ENCODE measurements at regions not wholly inside any gene's neighbourhood (a gene's known extent, or its start where the extent isn't known, plus 50 kb on each side); places are given as distances from the start of the nearest gene placed in this dataset.

DNA sequence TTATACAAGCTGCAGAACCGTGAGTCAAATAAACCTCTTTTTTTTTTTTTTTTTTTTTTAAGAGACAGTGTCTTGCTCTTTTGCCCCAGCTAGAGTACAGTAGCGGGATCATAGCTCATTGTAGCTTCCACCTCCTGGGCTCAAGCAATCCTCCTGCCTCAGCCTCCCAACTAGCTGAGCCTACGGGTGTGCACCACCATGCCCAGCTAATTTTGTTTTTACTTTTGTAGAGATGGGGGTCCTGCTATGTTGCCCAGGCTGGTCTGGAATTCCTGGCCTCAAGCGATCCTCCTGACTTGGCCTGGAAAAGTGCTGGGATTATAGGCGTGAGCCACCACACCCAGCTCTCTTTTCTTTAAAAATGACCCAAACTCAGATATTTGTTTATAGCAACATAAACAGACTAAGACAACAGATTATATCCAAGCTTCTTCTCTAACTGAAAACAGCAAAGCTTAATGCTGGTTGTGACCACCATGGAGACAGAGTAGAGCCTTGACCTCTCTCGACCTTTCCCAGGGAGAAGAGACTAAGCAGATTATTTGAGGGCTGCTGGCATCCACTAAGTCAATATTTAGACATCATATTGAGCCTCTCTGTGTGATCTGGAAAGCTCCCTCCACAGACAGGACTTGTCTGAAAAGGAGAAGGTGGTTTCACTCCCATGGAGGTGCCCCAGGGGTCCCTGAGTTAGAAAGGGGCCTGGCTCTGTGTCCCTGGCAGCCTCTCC lies 150.0 kb downstream of the KCTD15 start:
- H3K9me3 ChIP-seq = no peaks in the 10 kb centered on the region
- TF ChIP-seq POLR2A (IDR thresholded peaks at IDR 0.05) = no peak
- TF ChIP-seq, protein P1, sequence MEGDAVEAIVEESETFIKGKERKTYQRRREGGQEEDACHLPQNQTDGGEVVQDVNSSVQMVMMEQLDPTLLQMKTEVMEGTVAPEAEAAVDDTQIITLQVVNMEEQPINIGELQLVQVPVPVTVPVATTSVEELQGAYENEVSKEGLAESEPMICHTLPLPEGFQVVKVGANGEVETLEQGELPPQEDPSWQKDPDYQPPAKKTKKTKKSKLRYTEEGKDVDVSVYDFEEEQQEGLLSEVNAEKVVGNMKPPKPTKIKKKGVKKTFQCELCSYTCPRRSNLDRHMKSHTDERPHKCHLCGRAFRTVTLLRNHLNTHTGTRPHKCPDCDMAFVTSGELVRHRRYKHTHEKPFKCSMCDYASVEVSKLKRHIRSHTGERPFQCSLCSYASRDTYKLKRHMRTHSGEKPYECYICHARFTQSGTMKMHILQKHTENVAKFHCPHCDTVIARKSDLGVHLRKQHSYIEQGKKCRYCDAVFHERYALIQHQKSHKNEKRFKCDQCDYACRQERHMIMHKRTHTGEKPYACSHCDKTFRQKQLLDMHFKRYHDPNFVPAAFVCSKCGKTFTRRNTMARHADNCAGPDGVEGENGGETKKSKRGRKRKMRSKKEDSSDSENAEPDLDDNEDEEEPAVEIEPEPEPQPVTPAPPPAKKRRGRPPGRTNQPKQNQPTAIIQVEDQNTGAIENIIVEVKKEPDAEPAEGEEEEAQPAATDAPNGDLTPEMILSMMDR (IDR thresholded peaks at IDR 0.05) = no peak
- no peaks in the 10 kb centered on the region for H3K36me3 ChIP-seq
- DNase-seq = no peak
- ATAC-seq = no peak
- no peak overlapping the region for H3K27ac ChIP-seq
- intact Hi-C loops (cut with DNase I) = no loop called here
- no peak overlapping the region for H3K4me3 ChIP-seq
- 87 to 92% (median 89%) methylated on average over 6 of the region's 6 CpGs for WGBS, 4 donors
- H3K27me3 ChIP-seq = peaks cover 0 to 2% (median 0%) of the 10 kb centered on the region in 9 donors
- no peaks in the 10 kb centered on the region for H3K4me1 ChIP-seq

DNA sequence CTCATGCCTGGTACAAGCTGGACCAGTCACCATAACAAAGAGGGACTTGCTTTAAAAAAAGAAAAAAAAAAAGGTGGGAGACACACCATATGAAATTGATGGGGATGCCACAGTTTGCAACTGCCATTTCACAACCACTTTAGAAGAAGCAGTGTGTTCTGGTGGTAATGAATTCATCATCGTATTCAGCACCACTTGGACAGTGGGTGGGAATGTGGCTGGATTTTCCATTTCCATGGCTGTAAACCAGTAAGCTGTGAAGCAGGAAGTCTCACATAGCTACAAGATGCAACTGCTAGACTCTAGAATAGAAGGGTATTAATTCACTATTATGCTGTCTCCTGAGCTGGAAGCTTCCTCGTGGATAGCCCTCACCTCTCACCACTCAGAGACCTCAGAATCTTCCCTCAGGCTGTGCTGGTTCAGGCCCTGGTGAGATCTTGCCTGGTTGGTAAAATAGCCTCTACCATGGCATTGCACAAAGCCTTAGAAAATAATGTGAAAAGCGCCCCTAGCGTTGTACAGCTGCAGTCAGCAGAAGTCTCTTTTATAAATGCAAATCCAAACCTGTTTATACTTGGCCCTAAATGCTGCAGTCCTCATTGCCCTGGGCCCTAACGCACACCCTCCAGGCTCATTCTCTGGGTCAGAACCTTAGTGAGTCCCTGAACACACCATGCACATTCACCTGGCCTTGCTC lies 150.7 kb downstream of the KCTD15 start:
- no peaks in the 10 kb centered on the region for H3K27me3 ChIP-seq
- intact Hi-C loops (cut with DNase I) = no loop called here
- H3K36me3 ChIP-seq = no peaks in the 10 kb centered on the region
- ATAC-seq = no peak
- WGBS, 4 donors = 68 to 74% (median 69%) methylated on average over 5 of the region's 5 CpGs
- H3K9me3 ChIP-seq = no peaks in the 10 kb centered on the region
- DNase-seq = no peak
- H3K4me3 ChIP-seq = no peak overlapping the region
- H3K4me1 ChIP-seq = no peaks in the 10 kb centered on the region
- no peak for TF ChIP-seq POLR2A (IDR thresholded peaks at IDR 0.05)
- TF ChIP-seq, protein P1 (IDR thresholded peaks at IDR 0.05) = no peak
- H3K27ac ChIP-seq = no peak overlapping the region

DNA sequence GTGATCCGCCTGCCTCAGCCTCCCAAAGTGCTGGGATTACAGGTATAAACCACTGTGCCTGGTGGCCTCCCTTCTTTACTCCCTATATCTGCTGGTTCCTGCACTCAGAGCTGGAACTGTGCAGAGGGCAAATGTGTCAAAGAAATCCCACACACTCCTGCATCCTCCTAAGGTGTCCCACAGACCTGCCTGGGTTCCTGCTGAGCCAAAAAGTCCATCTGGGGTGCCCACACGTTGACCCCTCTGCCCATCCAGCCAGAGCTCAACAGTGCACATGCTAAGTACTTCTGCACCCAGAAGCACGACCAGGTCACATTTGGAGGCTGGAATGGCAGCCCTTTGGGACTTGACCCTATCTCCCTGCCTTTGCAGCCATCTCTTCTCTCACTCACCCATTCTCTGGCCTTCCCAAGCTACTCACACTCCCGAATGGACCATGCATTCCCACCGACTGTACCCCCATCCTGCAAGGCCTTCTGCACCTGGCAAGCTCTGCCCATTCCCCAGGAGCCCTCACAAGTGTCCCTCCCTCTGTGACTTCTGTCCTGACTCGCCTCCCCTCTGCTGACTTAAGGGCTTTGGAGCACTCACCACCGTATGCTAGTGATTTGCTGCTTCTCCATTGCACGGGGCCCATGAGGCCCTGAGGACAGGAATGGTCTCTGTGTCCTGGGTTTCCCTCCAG lies 152.1 kb downstream of the KCTD15 start:
- Histone ChIP-seq H3K27me3 (no peaks in the 10 kb centered on the region), H3K27ac (no peak overlapping the region), H3K9me3 (no peaks in the 10 kb centered on the region), H3K36me3 (no peaks in the 10 kb centered on the region), H3K4me1 (no peaks in the 10 kb centered on the region), H3K4me3 (no peak overlapping the region)
- ATAC-seq (no peak), DNase-seq (no peak)
- intact Hi-C loops (cut with DNase I) = no loop called here
- TF ChIP-seq, protein P1 (IDR thresholded peaks at IDR 0.05) = no peak
- no peak for TF ChIP-seq POLR2A (IDR thresholded peaks at IDR 0.05)
- WGBS, 4 donors = 74 to 78% (median 77%) methylated on average over 8 of the region's 8 CpGs

DNA sequence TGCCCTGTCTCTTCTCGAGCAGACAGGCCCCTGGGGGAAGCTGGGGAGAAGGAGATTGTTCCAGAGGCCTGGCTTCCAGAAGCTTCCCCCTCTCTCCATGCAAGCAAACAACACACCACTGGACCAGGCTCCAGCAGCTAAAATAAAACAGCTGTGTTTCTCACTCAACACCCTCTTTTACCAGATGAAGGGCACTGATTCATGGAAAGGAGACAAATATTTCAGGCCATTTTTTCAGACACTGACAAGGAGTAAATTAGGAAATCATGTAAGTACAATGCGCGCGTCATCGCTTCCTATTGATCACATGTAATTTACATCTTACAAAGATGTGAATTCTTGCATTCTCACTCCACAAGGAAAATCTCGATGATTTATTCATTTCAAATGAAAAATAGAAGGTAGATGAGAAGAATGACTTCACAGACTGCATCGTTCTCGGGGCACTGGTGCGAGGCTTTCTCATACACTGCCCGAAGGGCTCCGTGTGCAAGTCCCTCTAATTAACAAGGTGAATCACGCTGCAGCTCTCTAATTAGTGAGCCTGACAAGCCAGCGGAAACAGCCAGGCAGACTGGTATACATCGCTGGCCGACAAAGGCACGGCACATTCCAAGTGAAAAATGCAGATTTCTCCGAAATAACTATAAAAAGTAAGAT lies 153.6 kb downstream of the KCTD15 start:
- Histone ChIP-seq H3K36me3 (no peaks in the 10 kb centered on the region), H3K9me3 (no peaks in the 10 kb centered on the region), H3K27me3 (no peaks in the 10 kb centered on the region), H3K4me3 (no peak overlapping the region), H3K27ac (no peak overlapping the region), H3K4me1 (no peaks in the 10 kb centered on the region)
- intact Hi-C loops (cut with DNase I) = no loop called here
- DNase-seq = no peak
- WGBS, 4 donors = 82 to 86% (median 84%) methylated on average over 17 of the region's 17 CpGs
- ATAC-seq = no peak
- no peak for TF ChIP-seq POLR2A (IDR thresholded peaks at IDR 0.05)
- TF ChIP-seq, protein P1 (IDR thresholded peaks at IDR 0.05) = no peak
